SK-N-DZ (cell line): ENCODE measurements at regions not wholly inside any gene's neighbourhood (a gene's known extent, or its start where the extent isn't known, plus 50 kb on each side); places are given as distances from the start of the nearest gene placed in this dataset.
"Not testable (repeated sequence)": the region's sequence is repeated elsewhere in the genome, so short reads cannot be mapped to it uniquely, and the experiment has no call there.

Experiments
- DNase-seq: peaks from one replicate; pipeline ENCODE4 v3.0.0-alpha.2; 2015; ENCODE audit warnings: low spot score

DNA sequence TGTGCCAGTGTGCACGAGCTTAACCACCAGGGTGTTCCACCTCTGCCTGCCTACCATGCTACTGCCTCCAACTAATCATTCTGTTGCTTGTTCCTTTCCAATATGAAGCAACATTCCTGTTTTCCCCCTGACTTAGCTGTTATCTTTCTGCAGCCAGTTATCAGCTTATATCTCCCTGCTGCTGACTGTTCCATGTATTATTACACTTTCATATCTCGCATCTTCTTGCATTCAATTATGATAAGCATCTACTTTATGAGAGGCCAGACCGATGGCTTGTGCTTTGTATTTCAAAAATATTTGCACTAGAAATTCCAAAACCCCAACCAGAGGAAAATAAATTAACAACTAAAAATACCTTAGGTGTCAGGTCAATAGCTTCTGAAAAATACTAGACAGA, 394.0 kb upstream of the BRINP1 start:
- DNase-seq, result no peak

DNA sequence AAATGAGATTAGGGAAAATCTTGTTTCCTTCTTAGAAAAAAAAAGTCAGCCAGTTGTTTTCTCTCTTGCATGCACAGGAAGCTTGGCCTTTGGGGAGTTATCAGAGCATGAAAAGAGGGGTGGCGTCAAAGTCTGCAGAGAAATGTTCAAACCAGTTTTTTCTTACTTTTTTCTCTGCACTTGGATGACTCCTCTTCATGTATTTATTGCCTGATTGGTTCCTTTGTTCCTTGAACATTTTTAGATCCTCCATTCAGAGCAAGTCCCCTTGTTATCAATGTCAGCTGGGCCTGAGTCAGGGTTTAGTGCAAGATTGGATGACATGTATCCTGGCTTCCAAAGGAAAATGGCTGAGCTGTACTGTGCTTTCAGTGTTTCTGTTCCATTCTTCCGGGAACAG, 392.6 kb upstream of the BRINP1 start:
- no peak for DNase-seq

DNA sequence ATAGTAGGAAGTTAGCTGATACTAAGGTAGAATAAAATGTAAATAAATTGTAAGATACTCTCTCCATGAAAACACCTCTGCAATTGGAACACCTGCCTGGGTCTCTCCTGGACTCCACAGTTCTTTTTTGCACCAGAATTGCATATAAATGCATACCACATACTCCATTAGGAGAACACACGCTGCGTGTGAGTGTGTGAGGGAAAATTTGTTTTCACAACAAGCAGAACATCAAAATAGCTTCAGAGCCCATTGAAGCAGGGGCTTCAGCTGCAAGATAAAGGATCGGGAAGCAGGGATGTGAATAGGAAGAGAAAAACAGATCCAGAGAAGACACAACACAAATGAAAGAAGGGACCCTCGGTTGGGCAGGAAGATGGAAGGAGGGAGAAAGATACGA, 389.8 kb upstream of the BRINP1 start:
- no peak for DNase-seq

DNA sequence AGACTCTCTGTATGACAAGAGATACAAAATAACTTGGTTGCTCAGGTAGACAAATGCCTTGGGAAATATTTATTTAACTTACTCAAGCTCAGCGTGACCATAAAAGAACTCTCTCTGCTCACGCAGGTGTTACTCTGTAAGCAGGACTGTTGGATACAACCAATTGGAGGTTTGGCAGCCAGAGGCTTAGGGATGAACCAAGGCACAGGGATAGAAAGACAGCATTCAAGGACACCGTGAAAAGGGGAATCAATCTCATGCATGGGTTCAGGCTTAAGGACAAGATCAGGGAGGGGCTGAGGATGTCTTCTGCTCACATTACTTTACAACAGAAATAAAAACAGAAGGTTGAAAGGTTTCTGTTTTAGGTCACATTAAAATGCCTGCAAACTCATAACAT, 389.0 kb upstream of the BRINP1 start:
- DNase-seq, result no peak

DNA sequence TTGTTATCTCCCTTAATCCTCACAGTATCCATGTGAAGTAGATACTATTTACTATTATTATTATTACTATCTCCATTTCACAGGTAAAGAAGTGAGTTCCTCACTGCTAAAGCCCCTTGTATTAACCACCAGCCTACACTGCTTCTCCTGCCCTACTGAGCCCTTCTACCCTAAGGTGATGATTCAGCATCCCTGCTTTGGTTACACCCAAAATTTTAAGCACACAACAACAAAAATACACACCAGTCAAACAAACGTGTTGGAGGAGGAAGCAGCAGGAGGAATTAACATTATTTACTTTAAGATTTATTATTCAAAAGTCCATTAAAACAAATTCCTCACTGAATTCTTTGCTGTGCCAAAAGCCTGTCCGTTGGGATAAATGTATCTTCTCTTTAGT, 370.2 kb upstream of the BRINP1 start:
- no peak for DNase-seq

DNA sequence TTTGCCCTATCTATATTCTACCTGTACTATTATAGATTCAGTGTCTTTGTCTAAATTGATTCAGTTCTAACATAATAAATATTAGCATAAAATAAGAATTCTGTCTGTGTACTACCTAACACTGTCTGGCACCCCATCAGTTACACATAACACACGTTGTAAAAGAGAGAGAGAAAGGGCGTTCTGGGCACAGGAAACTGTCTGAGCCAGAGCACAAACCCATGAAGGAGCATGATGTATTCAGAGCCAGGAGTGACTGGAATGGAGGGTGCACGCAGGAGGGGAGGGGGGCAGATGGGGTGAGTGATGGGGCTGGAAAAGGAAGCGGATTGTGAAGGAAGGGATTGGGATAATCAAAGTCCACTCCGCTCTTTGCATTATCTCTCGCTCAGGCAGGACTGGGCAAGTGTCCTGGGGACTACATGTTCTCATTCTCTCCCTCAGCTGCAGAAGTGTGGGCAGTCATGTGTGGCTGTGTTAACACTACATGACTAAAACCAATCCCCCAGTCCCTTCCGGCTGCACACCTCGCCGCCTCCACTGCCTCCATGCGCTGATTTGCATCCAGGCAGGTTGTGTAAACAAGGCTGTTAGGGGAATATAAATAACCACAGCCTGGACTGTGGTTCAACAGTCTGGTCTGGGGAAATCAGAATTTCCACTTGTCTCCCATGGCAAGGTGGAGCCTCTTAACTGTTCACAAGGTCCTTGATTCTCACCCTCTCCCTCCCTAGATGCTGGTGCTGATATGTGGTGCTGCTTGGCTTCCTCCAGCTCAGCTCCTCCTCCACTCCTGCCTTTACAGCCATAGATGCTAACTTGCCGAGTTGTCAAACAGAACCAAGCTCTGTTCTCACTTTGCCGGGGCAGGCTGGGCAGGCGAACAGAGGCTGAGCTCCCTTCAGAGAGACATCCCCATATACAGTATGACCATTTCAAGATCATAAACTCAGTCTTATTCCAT, 367.5 kb upstream of the BRINP1 start:
- no peak for DNase-seq

DNA sequence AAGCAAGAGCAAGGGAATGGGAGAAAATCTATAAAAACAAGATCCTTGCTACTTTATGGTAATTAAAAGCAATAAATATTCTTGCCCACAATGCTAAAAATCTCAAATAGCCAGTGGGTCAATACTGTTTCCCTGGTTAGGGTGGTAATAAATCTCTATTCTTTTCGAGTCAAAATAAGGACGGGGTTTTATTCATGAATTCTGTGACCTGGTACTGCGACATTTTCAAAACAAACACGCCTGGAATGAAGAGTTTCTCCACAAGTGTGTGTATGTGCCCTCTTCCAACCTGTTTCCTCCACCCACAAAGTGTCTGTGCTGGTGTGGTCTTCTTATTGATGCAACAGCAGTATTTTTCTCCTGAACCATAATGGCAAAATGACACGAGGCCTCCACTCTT, 358.8 kb upstream of the BRINP1 start:
- no peak for DNase-seq

DNA sequence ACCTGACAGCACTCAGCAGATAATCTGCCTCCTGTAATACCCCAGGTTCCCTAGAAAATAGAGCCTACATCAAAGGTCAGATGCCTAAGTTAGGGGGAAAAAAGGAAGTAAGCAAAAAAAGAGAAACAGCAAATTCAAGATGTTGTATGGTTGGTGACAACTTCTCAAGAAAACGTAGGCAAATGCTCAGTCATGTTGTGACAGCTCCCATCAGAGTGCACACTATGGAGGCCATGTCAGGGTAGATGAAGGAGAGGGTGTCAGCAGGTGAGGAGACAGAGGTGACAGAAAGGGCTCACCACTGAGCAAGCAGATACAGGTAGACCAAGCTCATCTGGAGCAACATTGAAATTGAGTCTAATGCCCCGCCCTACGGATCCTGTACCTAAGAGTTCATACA, 356.8 kb upstream of the BRINP1 start:
- DNase-seq, result no peak

DNA sequence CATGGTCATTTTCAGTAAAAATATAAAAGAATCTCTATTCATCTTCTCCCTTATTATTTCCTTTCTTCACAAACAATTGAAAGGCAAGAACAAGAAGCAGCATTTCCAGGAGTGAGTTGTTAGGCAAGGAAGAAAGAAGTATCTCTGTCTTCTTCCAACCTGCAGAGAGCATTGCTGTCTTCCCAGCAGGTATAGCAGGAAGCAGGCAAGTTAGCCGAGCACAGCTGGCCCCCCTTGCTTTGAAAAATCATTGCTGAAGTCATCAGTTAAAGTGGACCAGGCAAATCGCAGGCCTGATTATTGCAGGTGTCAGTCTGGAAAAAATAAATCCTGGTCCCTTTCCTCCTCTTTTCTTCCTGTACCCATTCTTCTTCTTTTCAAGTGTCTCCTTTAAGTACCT, 353.1 kb upstream of the BRINP1 start:
- DNase-seq, result no peak

DNA sequence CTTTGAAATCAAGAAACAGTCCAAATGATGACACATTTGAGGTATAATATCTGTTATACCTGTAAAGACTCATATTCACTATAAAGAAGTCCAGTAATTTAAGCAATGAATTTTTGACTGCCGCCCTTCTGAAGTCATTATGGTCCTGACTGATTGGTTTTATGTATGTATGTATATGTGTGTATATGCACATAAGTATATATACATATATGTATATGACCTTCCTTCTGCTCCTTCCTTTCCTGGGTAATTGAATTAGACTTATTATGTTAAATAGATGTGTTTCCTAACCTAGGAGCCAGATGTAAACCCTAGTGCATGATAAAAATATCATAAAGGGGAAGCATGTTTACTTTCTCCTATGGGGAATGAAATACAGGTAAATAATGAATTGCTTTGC, 343.1 kb upstream of the BRINP1 start:
- DNase-seq, result no peak

DNA sequence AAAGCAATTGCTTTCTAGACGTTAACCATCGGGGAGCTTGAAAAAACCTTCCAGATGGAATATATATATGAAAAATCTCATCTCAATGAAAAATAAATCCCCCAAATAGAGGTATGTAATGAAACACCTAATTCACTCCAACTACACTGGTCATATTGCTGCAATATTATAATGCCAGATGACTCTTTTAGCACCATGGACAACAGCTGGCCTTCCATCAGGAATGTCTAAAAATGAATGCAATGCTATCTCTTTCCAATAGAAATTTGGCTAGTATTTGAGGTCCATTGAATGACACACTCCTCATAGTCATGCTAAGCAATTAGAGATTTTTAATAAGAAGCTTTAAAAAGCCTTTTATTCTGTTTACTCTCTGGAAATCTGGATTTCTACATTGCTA, 340.2 kb upstream of the BRINP1 start:
- DNase-seq, result no peak

DNA sequence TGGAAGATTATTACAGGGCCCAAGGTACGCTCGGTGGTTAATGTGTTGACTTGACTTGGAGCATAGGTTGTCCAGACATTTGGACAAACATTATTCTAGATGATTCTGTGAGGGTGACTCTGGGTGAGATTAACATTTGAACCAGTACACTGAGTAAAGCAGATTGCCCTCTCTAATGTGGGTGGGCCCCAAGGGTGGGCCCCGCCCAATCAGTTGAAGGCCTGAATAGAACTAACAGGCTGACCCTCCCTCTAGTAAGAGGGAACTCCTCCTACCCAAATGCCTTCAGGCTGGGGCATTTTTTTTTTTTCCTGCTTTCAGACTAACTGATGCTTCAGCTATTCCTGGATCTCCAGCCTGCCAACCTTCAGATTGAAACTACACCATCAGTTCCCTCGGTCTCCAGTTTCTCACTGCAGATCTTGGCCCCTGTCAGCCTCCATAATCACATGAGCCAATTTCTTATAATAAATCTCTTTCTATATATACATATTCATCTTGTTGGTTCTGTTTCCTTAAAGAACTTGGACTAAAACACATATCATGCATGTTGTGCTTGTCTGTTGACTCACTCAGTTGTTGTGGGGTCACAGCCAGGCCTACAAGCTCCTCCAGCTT, 338.1 kb upstream of the BRINP1 start:
- no peak for DNase-seq

DNA sequence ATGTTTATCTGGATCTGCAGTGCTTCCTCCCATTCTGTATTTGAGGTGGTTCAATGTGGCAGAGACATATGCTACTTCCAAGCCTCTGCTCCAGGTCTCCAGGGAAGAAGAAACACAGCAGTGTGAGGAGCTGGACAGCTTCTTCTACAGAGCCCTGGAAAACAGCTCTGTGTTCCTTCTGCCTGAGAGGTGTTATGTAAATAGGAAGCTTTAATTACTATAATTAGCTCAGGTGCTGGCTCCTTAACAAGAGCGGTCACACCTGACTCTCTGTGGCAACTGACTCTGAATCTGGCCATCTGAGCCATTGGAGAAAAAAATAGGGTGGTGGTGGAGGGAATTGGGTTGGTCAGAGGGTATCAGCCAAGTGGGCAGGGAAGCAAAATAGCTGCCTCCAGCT, 332.4 kb upstream of the BRINP1 start:
- no peak for DNase-seq

DNA sequence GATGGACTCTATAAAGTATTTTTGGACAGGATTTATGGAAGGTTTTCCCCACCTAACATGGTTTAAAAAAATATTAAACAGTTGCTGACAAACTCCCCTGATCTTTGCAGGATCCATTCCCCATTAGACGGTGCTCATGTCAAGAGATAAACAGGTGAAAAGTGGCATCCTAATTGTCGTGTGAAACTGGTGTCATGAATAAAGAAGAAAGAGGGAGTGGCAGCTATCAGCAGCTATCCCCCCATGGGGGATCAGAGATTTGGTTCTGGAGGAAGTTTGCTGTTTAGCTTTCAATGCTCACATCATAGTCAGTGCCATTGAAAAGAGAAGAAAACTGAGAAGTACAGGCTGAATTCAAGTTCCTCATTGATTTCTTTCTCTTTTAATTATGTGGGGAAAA, 329.3 kb upstream of the BRINP1 start:
- no peak for DNase-seq

DNA sequence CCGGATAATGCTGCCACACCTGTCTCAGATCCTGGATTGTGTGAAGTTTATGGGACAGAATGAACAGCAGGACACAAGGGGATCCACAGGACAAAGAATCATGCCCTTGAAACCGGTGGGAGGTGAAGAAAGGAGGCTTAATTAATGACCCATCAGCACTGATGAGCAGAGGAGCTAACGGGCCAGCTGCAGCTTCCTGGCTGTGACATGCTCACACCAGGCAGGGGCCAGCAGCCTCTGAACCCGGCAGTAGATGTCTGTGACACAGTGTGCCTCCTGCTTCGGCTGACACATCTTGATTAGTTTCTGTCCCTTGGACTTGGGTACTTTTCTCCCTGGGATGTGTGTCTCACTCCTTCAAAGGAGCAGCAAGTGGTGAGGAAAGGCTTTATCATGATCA, 328.8 kb upstream of the BRINP1 start:
- no peak for DNase-seq

DNA sequence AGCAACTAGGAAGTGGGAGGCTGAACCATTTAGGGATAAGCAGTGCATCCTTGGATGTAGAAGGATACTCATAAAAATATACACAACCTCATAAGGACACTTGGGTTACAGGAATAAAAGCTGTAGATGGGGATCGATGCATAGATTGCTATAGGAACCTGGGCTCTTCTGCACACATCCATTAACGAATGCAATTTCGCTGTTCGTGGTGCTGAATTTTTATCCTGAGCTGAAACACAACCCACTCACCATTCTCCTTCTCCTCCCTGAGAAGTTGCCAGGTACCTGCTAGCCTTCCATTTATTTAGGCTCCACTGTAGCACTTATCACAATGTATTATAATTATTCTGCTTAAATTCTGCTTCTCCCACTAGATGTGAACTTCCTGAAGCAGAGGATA, 320.6 kb upstream of the BRINP1 start:
- no peak for DNase-seq

DNA sequence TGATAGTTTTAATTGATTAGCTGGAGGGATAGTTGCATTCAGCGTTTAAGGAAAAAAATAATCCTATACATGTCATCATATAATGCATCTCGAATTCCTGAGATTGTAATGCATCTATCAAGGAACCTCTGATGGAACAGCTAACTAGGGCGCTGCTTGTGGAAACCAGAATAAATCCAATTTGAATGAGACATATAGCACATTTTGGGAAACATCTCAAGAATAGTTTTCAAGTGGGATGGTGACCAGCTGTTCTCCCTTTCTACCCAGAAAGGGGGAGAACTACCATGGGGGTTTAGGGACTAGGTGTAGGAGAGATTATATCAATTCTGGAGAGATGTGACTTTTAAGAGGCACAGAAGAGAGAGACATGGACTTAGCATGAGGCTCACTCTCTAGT, 319.3 kb upstream of the BRINP1 start:
- no peak for DNase-seq

DNA sequence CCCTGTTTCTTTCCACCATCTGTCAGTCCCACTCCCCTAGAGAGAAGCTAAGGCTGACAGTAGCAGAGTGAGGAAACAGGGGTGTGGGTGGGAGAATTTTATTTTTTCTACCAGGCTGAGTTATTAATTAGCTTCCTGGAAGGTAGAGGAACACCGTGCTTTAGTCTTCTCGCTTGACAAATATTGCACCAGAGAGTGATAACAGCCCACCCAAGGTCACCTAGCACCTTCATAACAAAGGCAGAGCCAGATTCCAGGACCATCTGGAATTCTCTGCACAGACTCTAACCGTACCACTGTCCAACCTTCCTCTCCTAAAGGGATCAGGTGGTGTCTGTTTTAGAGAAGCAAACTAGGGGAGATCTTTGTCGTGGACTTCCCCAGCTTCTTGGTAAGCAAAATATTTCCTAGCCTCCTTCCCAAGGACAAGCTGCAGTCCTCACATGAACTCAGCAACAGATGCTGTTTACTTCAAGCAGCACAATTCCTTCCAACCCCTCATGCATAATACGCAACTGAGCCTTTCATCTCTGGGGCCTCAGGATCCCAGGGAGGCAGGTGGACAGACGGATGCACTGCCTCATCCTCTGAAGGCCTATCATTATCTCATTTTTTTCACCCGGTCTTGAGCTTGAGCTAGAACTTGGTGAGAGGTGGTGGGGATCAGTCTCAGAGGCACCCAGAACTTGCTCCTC, 308.7 kb upstream of the BRINP1 start:
- no peak for DNase-seq

DNA sequence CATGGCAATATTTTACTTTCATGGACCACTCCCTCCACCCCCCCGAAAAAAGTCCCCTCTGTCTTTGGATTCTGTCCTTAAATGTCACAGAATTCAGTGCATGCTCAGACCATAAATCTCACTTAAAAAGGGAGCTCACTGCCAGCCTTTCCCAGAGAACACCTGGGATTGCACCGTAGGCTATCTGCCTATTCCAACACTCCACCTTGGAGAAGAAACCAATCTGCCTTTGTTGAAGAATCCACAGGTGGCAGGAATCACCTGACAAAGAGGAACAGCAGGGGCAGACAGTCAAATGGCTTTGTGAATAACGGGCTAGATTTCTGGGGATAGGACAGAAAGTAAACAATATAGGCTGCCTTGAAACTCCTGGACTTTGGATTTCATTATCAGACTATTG, 306.7 kb upstream of the BRINP1 start:
- no peak for DNase-seq

DNA sequence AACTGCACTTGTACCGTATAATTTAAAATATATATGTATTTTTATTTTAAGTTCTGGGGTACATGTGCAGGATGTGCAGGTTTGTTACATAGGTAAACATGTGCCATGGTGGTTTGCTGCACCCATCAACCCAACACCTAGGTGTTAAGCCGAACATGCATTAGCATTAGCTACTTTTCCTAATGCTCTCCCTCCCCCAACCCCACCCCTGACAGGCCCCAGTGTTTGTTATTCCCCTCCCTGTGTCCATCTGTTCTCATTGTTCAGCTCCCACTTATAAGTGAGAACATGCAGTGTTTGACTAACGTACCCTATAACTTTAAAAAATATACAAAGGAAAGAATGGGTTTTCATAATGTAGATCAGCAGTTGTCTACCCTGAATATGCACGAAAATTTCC, 303.5 kb upstream of the BRINP1 start:
- DNase-seq, result not testable (repeated sequence)

DNA sequence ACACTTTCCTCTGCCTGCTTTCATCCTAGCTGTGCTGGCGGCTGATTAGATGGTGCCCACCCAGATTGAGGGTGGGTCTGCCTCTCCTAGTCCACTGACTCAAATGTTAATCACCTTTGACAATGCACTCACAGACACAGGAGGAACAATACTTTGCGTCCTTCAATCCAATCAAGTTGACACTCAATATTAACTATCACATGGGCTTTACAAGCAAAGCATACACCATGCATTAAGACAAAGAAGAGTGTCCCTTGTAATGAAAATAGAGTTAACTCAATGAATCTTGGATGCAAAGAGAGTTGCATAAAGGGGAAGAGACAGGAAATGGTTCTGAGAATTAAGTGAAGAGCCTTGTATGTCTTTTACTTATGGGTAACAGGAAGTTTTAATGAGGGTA, 298.7 kb upstream of the BRINP1 start:
- DNase-seq, result no peak

DNA sequence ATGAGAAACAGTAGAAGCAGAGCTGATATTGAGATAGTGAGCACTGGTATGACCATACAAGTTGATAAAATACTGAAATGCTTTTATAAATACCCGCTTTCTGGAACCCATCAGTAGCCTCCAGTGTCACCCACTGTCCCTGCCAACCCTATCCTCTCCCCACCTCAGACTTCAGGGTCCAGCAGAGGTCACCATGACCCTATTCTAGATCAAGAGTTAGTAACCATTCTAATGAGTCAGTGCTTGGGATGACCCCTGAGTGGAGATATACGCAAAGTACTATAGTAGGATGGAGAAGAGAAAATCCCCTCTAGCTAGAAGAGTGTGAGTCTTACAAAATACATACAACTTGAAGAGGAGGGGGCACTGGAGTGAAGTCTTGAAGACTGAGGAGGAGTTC, 297.9 kb upstream of the BRINP1 start:
- DNase-seq, result no peak

DNA sequence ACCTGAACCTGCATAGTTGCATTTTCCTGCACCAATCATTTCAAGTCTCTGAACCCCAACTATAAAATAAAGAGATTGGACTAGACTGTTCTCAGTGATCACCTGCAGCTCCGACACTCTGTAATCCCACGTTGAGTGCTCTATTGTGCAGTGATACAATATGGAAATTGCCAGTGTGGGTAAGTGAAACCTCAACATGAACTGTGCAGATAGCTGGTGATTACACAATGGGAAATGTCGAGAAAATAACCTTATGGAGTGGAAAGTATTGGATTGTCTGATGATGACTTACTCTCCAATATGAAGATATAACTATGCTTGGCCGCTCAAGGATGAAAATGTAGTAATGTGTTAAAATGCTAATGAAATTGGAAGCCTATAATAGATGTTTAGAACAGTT, 293.1 kb upstream of the BRINP1 start:
- DNase-seq, result no peak
